Karpas-422 (cell line): ENCODE measurements at regions not wholly inside any gene's neighbourhood (a gene's known extent, or its start where the extent isn't known, plus 50 kb on each side); places are given as distances from the start of the nearest gene placed in this dataset.

Experiments used
- DNase-seq: peaks from one replicate; pipeline ENCODE4 v3.0.0-alpha.2; 2015
- H2AFZ ChIP-seq: fragments of 200-600 bp; sonication (generic); 2 replicates; pipeline ENCODE4 v1.6.1; 2014; ENCODE audit warnings: antibody characterized with exemption, low read length, mixed read lengths
- H3K27ac ChIP-seq: fragments of 200-600 bp; sonication (generic); 2 replicates; pipeline ENCODE4 v1.5.1; 2014; ENCODE audit warnings: mild to moderate bottlenecking, low read length, moderate library complexity
- H3K27me3 ChIP-seq: fragments of 200-600 bp; sonication (generic); 2 replicates; pipeline ENCODE4 v1.6.1; 2014; ENCODE audit warnings: low read length, mixed read lengths
- H3K36me3 ChIP-seq: fragments of 200-600 bp; sonication (generic); 2 replicates; pipeline ENCODE4 v1.6.1; 2014; ENCODE audit warnings: low read length, mixed read lengths; ENCODE audit not compliant: insufficient read depth
- H3K4me1 ChIP-seq: fragments of 200-600 bp; sonication (generic); 2 replicates; pipeline ENCODE4 v1.6.1; 2014; ENCODE audit warnings: mild to moderate bottlenecking, low read length, mixed read lengths
- H3K4me2 ChIP-seq: fragments of 200-600 bp; sonication (generic); 2 replicates; pipeline ENCODE4 v1.6.1; 2014; ENCODE audit warnings: low read length, low read depth, mild to moderate bottlenecking; ENCODE audit not compliant: poor library complexity, severe bottlenecking
- H3K4me3 ChIP-seq: fragments of 200-600 bp; sonication (generic); 2 replicates; pipeline ENCODE4 v1.5.1; 2014; ENCODE audit warnings: mild to moderate bottlenecking, antibody characterized with exemption, low read length, mixed read lengths
- H3K79me2 ChIP-seq: fragments of 200-600 bp; sonication (generic); 2 replicates; pipeline ENCODE4 v1.6.1; 2014; ENCODE audit warnings: mild to moderate bottlenecking, low read length, mixed read lengths
- H3K9ac ChIP-seq: fragments of 200-600 bp; sonication (generic); 2 replicates; pipeline ENCODE4 v1.6.0; 2014; ENCODE audit warnings: low read length
- H3K9me2 ChIP-seq: fragments of 200-600 bp; sonication (generic), shearing (Covaris generic); replicated peaks from 2 replicates; pipeline ENCODE4 v1.6.0; 2014; ENCODE audit warnings: mild to moderate bottlenecking, low read length, moderate library complexity; ENCODE audit not compliant: insufficient read depth
- H3K9me3 ChIP-seq: fragments of 300-700, 200-600 bp; sonication (generic); 2 replicates; pipeline ENCODE4 v1.6.1; 2014; ENCODE audit warnings: low read length, mixed read lengths
- H4K20me1 ChIP-seq: fragments of 200-600 bp; sonication (generic); 2 replicates; pipeline ENCODE4 v1.6.1; 2014; ENCODE audit warnings: mild to moderate bottlenecking, antibody characterized with exemption, low read length, low read depth; ENCODE audit not compliant: insufficient read depth

DNA sequence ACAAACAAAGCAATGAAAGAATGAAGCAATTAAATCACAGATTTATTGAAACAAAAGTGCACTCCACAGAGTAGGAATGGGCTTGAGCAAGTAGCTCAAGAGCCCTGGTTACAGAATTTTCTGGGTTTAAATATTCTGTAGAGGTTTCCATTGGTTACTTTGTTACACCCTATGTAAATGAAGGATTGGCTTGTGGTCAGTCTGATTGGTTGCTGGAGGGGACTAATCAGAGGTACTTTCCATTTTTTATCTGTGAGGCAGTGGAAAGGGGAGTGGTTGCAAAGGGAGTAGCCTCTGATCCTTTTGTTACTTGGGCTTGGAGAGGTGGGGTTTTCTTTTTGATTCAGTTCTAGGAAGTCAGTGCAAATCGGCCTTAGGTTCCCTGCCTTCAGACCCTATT lies 253.3 kb downstream of the ARL6IP6 start:
- H3K9me3 ChIP-seq: no peaks in the 10 kb centered on the region
- H3K4me3 ChIP-seq: no peak overlapping the region
- H2AFZ ChIP-seq: no peak overlapping the region
- no peaks in the 10 kb centered on the region for H3K36me3 ChIP-seq
- H3K79me2 ChIP-seq: no peaks in the 10 kb centered on the region
- no peaks in the 10 kb centered on the region for H4K20me1 ChIP-seq
- no peak for DNase-seq
- H3K9me2 ChIP-seq: no peaks in the 10 kb centered on the region
- H3K27me3 ChIP-seq: no peaks in the 10 kb centered on the region
- no peak overlapping the region for H3K4me2 ChIP-seq
- no peaks in the 10 kb centered on the region for H3K4me1 ChIP-seq
- H3K27ac ChIP-seq: no peak overlapping the region
- H3K9ac ChIP-seq: no peak overlapping the region

DNA sequence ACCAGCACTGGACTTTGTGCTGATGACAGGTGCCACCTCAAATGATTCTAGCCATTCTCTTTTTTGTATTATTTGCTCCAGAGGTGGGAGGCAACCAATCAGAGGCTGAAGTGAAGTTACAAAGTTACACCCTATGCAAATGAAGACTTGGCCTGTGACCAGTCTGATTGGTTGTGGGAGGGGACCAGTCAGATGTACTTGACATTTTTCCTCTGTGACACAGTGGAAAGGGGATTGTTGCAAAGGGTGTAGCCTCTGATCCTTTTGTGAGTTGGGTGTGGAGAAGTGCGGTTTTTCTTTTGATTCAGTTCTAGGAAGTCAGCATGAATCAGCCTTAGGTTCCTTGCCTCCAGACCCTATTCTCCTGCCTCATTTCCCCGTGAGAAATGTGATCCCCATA lies 244.0 kb downstream of the ARL6IP6 start:
- Histone ChIP-seq H3K79me2 (no peaks in the 10 kb centered on the region), H3K27me3 (no peaks in the 10 kb centered on the region), H3K9me2 (no peaks in the 10 kb centered on the region), H3K36me3 (no peaks in the 10 kb centered on the region), H4K20me1 (no peaks in the 10 kb centered on the region), H3K9me3 (no peaks in the 10 kb centered on the region), H2AFZ (no peak overlapping the region), H3K4me2 (no peak overlapping the region), H3K27ac (no peak overlapping the region), H3K9ac (no peak overlapping the region), H3K4me3 (no peak overlapping the region), H3K4me1 (no peaks in the 10 kb centered on the region)
- DNase-seq: no peak

DNA sequence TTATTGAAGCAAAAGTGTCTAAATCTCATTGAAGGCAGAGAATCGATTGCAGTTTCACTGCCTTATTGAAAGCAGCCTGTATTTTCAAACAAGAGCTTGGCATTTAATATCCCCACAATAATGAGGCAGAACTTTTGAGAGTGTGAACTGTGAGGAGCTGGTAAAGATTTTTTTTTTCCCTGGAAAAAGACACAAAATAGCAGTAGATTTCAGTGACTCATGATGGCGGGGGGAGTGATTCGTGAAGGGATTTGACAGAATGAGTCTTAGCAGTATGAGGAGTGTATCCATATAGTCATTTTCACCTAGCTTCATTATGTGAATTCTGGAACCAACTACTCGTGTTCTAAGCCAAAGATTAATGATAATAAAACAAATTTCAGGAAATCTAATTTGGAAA lies 242.9 kb downstream of the ARL6IP6 start:
- no peak overlapping the region for H3K9ac ChIP-seq
- no peak overlapping the region for H3K27ac ChIP-seq
- H2AFZ ChIP-seq: no peak overlapping the region
- no peak for DNase-seq
- H3K4me2 ChIP-seq: no peak overlapping the region
- H4K20me1 ChIP-seq: no peaks in the 10 kb centered on the region
- H3K79me2 ChIP-seq: no peaks in the 10 kb centered on the region
- no peaks in the 10 kb centered on the region for H3K9me2 ChIP-seq
- no peaks in the 10 kb centered on the region for H3K9me3 ChIP-seq
- H3K27me3 ChIP-seq: no peaks in the 10 kb centered on the region
- H3K4me3 ChIP-seq: no peak overlapping the region
- no peaks in the 10 kb centered on the region for H3K36me3 ChIP-seq
- H3K4me1 ChIP-seq: no peaks in the 10 kb centered on the region

DNA sequence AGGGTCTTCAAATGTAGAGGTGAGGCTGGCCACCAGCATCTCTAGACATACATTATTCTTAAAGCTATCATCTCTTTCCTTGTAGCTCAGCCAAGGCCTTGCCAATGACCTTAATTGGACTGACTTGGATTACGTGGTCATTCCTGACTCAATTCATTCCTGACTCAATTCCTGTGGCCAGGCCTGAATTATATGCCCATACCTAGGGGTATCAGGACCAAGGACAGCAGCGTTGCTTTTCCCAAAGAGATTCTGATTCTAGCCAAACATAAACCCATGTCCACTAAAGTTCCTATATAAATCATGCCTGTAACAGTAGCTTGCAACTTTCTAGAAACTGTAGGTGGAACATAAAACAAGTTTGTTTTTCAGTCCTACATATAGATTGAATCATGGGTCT lies 231.7 kb downstream of the ARL6IP6 start:
- Histone ChIP-seq H3K27ac (no peak overlapping the region), H3K9ac (no peak overlapping the region), H3K4me2 (no peak overlapping the region), H4K20me1 (no peaks in the 10 kb centered on the region), H2AFZ (no peak overlapping the region), H3K9me2 (no peaks in the 10 kb centered on the region), H3K4me3 (no peak overlapping the region), H3K27me3 (no peaks in the 10 kb centered on the region), H3K9me3 (no peaks in the 10 kb centered on the region), H3K36me3 (no peaks in the 10 kb centered on the region), H3K79me2 (no peaks in the 10 kb centered on the region), H3K4me1 (no peaks in the 10 kb centered on the region)
- DNase-seq: no peak

DNA sequence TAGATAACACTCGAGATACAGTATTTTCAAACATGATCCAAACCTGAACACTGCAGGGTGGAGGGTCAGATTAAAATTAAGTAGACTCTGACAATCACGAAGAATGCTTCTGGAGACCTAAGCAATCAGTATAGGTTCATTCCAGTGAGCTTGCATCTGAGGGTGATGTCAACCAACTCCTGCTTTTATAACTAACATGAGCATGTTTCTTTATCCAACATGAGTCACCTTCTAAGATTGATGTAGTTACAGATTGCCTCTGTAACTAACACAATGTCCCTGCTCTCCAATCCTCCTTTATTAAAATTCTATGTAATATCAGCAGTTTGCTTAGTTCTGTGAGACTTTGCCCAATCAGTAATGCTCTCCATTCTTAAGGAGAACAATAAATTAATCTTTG lies 225.7 kb downstream of the ARL6IP6 start:
- no peak overlapping the region for H3K4me3 ChIP-seq
- no peaks in the 10 kb centered on the region for H3K27me3 ChIP-seq
- no peak overlapping the region for H3K27ac ChIP-seq
- DNase-seq: no peak
- H3K9me2 ChIP-seq: no peaks in the 10 kb centered on the region
- no peak overlapping the region for H2AFZ ChIP-seq
- no peaks in the 10 kb centered on the region for H3K9me3 ChIP-seq
- no peak overlapping the region for H3K4me2 ChIP-seq
- H3K9ac ChIP-seq: no peak overlapping the region
- no peaks in the 10 kb centered on the region for H3K79me2 ChIP-seq
- no peaks in the 10 kb centered on the region for H4K20me1 ChIP-seq
- no peaks in the 10 kb centered on the region for H3K36me3 ChIP-seq
- no peaks in the 10 kb centered on the region for H3K4me1 ChIP-seq

DNA sequence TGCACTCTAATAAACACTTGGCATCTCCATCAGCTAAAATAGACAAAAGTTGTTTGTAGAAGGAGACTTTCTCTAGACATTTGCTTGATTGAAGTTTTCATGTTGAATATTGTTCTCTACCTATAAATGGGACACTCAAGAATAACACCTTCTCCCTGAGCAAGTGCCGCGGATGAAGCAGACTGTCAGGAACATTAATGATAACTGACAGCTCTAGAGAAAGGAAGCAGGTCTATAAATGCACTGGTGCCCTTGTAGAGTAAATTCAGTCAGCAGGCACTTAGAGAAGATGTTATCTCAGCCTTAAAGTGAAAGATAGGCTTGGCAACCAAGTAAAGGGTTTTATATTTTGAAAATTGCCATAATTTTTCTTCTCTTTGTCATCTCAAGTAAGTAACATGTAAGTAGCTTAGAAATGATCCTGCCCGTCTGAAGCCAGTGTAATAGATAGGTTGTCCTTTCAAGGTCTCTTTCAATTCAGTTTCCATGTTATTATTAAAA lies 224.6 kb downstream of the ARL6IP6 start:
- Histone ChIP-seq H3K9me3 (no peaks in the 10 kb centered on the region), H3K4me1 (no peaks in the 10 kb centered on the region), H3K79me2 (no peaks in the 10 kb centered on the region), H3K9ac (no peak overlapping the region), H3K9me2 (no peaks in the 10 kb centered on the region), H3K4me2 (no peak overlapping the region), H3K36me3 (no peaks in the 10 kb centered on the region), H3K27me3 (no peaks in the 10 kb centered on the region), H4K20me1 (no peaks in the 10 kb centered on the region), H3K4me3 (no peak overlapping the region), H2AFZ (no peak overlapping the region), H3K27ac (no peak overlapping the region)
- DNase-seq: no peak

DNA sequence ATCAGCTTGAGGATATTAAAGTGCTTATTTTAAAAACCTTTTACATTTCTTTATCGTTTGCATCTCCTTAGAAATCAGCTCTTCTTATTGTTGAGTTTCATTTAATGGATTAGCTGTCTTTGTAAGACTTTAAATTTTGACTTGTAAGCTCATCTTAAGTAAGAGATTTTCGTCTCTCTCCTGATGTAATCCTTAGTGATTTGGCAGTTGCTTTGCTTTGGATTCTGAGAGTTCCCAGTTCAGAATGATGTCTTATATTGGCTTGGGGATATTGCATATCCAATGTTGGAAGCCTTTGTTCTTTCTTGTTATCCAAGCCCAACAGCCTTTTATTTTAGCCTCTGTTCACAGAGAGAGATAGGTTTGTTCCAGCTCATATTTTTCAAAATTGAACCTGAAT lies 212.1 kb downstream of the ARL6IP6 start:
- no peak overlapping the region for H3K4me3 ChIP-seq
- H3K4me1 ChIP-seq: no peaks in the 10 kb centered on the region
- no peak overlapping the region for H3K9ac ChIP-seq
- H3K4me2 ChIP-seq: no peak overlapping the region
- H3K79me2 ChIP-seq: no peaks in the 10 kb centered on the region
- no peaks in the 10 kb centered on the region for H3K36me3 ChIP-seq
- H3K9me2 ChIP-seq: no peaks in the 10 kb centered on the region
- H3K27ac ChIP-seq: no peak overlapping the region
- H4K20me1 ChIP-seq: no peaks in the 10 kb centered on the region
- no peak overlapping the region for H2AFZ ChIP-seq
- no peaks in the 10 kb centered on the region for H3K27me3 ChIP-seq
- H3K9me3 ChIP-seq: no peaks in the 10 kb centered on the region
- no peak for DNase-seq

DNA sequence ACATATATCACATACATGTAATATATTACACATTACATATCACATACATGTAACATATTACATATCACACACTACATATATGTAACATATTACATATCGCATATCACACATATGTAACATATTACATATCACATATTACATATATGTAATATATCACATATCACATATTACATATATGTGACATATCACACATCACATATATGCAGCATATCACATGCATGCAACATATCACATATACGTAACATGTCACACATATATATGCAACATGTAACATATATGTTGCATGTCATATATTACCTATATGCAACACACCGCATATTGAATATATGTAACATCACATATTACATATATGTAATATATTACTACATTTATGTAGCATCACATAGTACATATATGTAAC lies 211.2 kb downstream of the ARL6IP6 start:
- no peak overlapping the region for H3K4me3 ChIP-seq
- no peaks in the 10 kb centered on the region for H3K4me1 ChIP-seq
- H3K4me2 ChIP-seq: no peak overlapping the region
- H3K9me3 ChIP-seq: no peaks in the 10 kb centered on the region
- no peak for DNase-seq
- no peak overlapping the region for H3K9ac ChIP-seq
- H3K79me2 ChIP-seq: no peaks in the 10 kb centered on the region
- no peak overlapping the region for H3K27ac ChIP-seq
- no peaks in the 10 kb centered on the region for H4K20me1 ChIP-seq
- no peaks in the 10 kb centered on the region for H3K27me3 ChIP-seq
- no peaks in the 10 kb centered on the region for H3K9me2 ChIP-seq
- H2AFZ ChIP-seq: no peak overlapping the region
- no peaks in the 10 kb centered on the region for H3K36me3 ChIP-seq
